GM12873 (cell line): ENCODE measurements at regions not wholly inside any gene's neighbourhood (a gene's known extent, or its start where the extent isn't known, plus 50 kb on each side); places are given as distances from the start of the nearest gene placed in this dataset.

Source experiments
- TF ChIP-seq, protein P1 (sequence below): IDR thresholded peaks from 2 replicates; pipeline ENCODE4 v1.5.1; 2012; ENCODE audit warnings: low read depth, mild to moderate bottlenecking, moderate library complexity, low read length, control low read depth; ENCODE audit not compliant: insufficient read depth; ENCODE audit errors: missing control alignments

GRCh38 chr1:58397187-58397820, 149.2 kb downstream of the OMA1 start:
- TF ChIP-seq, protein P1, sequence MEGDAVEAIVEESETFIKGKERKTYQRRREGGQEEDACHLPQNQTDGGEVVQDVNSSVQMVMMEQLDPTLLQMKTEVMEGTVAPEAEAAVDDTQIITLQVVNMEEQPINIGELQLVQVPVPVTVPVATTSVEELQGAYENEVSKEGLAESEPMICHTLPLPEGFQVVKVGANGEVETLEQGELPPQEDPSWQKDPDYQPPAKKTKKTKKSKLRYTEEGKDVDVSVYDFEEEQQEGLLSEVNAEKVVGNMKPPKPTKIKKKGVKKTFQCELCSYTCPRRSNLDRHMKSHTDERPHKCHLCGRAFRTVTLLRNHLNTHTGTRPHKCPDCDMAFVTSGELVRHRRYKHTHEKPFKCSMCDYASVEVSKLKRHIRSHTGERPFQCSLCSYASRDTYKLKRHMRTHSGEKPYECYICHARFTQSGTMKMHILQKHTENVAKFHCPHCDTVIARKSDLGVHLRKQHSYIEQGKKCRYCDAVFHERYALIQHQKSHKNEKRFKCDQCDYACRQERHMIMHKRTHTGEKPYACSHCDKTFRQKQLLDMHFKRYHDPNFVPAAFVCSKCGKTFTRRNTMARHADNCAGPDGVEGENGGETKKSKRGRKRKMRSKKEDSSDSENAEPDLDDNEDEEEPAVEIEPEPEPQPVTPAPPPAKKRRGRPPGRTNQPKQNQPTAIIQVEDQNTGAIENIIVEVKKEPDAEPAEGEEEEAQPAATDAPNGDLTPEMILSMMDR: no peak

- TF ChIP-seq, protein P1: no peak
Observed at GRCh38 chr1:58396150-58396549, 150.4 kb downstream of the OMA1 start.

- TF ChIP-seq, protein P1: no peak
Observed at GRCh38 chr1:58395355-58395754, 151.2 kb downstream of the OMA1 start.

DNA sequence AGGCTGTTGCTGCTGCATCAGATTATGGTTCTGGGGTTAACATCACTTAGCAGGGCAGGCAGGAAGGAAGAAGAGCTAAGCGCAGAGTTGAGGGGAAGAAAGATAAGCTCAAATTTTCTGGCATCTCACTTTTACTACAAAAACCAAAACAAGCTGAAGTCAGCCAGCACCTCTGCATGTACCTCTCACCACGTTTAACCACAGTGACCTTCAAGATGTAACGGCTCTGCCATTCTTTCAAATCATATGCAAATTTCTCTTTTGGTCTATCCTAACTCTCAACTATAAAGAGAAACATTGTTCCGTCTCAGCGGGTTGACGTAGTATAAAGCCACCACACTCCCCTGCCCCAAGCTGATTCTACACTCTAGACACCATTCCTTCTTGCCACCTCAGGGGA, 154.4 kb downstream of the OMA1 start:
- TF ChIP-seq, protein P1: no peak

GRCh38 chr1:58391514-58391913, 155.0 kb downstream of the OMA1 start:
- TF ChIP-seq, protein P1: no peak

DNA sequence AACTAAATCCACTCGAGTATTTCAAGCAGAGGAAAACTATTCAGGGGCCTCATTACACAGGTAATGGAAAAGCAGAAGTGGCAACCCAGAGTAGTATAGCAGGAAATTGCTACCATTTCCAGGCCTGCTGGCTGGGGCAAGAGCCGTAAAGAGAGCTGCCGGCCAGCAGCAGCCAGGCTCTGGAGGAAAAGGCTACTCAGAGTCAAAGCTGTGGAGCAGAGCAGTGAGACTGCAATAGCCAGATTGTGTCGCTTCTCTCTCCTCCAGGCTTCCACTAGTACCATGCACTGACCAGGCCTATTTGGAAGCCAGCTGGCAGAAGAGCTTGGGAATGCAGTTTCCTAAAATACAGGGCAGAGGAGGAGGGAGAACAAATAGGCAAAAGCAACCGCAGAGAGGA, 155.5 kb downstream of the OMA1 start:
- TF ChIP-seq, protein P1: no peak

- TF ChIP-seq, protein P1: no peak
Observed at GRCh38 chr1:58390091-58390490, 156.4 kb downstream of the OMA1 start.
